Midbrain (tissue), 1 donor: ENCODE measurements at regions not wholly inside any gene's neighbourhood (a gene's known extent, or its start where the extent isn't known, plus 50 kb on each side); places are given as distances from the start of the nearest gene placed in this dataset.
A peak's percentile ranks its signal among the peaks of the same experiment; 100 is the strongest.

Experiments used
- DNase-seq: peaks from one replicate; lab custom pipeline; 2025; lab: John Stamatoyannopoulos, UW

DNA sequence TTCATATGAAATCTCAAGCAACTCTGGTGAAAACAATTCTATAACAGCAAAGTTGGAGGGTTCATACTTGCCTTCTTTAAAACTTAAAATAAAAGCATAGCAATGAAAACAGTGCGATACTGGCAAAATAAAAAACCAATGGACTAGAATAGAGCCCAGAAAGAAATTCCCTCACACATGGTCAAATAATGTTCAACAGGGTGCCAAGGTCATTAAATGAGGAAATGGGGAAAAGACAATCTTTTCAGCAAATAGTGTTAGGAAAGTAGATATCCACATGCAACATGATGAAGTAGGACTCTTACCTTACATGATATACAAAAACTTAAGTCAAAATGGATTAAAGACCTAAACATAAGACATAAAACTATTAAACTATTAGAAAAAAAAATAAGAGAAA is 970.2 kb upstream of the AGA start:
- no peak for DNase-seq

DNA sequence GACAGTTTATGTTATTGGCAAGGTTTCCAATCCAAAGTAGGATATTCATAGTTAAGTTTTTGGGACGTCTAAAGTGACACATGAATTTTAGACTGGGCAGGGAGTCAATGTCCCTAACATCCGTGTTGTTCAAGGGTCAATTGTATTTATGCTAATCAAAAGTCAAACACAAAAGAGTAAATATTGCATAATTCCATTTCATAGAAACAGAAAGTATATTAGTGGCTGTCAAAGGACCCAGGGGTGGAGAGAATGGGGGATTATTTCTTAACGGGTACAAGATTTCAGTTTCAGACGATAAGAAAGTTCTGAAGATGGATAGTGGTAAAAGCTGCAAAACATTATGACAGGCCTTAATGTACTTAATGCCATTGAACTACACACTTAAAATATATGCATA is 971.8 kb upstream of the AGA start:
- no peak for DNase-seq

DNA sequence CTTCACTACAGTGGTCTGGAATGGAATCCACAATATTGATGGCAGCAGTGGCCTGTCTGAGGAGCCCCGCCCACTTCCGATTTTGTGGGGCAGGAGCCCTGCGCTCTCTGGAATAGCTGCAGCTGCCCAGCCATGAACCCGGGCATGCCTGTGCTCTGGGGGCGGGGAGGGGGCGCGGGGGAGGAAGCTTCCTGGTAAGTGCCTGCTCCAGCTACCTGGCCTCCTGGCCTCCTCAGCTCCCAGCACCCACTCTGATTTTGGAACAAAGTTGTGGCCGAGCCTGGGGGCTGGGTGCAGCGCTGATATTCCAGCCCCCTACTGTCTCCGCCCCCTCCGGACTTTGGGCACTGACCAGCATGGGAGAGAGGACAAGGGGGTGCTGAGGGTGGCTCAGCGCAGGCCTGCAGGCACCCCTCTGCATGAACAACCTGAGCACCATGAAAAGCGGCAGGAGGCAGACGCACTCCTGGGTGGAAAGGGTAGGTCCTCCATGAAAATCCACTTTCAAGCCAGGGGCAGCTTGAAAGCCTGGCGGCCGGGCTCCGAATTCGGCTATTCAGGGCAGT is 972.7 kb upstream of the AGA start:
- DNase-seq = no peak

DNA sequence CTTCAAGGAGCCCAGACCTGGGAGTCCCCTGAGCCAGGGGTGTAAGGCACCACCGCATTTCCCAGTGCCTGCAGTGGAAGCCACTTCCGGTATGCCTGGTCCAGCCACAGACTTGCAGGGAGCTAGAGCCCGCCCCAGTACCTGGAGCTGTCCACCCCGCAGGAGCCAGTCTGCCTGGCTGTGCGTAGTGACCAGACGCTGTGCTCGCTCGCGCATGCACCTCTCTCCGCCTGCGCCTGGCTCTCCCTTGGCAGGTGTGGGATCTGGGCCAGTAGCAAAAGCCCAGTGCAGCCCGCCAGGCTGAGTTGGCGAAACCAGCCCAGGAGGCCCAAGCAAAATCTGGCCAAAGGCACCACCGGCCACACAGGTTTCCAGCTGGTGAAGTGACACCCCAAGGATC is 973.7 kb upstream of the AGA start:
- DNase-seq = no peak

DNA sequence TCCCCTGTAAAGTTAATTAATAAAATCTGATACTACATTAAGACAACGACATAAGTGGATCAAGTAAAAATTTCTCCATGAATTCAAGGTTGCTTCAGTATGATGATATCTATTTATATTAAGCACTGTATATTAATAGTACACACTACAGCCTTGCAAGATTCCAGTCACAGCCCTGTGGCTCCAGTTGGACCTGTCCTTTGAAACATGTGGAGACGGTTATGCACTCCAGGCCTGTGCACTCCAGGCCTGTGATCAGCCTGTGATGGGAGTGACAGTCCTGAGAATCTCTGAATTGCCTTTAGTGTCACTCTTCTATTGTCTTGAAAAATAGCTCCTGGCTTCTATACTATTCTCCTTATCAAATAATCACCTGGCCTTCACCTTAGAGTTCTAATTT is 981.1 kb upstream of the AGA start:
- DNase-seq = no peak

DNA sequence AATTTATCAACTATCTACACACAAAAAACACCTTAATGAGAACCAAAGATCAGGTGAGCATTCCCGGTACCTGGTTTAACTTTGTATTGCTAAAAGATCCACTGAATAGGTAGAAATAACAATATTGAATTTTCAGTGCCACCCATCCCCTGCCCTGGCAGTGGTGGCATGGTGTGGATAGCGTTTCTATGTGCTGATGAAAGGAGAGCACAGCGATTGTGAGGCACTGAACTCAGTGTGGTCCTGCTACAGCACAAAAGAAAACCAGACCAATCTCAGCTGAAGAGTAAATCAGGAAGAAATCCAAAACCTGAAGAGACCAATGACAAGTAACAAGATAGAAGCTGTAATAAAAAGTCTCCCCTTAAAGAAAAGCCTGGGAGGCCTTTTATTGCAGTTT is 984.6 kb upstream of the AGA start:
- no peak for DNase-seq

DNA sequence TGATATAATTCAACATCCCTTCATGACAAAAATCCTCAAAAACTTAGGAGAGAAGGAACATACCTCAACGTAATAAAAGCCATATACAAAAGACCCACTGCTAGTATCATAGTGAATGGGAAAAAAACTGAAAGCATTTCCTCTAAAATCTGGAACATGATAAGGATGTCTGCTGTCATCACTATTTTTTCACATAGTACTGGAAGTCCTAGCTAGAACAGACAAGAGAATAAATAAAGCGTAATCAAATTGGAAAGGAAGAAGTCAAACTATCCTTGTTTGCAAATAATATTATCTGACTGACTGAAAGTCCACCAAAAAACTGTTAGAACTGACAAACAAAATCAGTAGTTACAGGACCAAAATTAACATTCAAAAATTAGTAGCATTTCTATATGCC is 985.4 kb upstream of the AGA start:
- no peak for DNase-seq

DNA sequence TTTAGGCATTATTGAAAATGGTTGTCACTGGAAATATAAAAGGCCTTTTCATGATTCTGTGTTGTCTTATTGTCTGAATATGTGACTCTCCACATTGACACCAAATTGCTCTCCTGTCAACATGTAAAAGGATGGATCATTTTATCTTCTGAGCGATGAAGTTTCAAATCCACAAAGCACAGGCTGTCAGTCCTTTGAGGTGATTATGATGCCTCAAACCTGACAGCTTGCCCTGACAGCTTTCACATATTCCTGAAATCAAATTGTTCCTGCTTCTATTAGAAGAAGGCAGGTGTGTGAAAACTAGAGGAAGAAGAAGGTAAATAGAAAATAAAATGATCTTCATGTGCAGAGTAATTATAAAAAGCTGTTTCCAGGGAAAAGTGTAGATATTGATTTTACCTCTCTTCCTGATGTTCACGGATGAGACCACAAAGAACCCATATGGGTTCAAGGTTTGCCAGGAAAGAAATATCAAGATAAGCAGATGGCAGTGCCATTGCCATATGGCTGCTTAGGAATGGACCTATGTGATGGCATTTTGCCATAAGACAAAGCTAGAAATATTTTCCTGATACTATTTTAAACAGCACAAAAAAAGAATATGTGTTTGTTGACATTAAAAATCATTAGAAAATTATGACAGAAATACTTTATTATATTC is 1006.3 kb upstream of the AGA start:
- no peak for DNase-seq

DNA sequence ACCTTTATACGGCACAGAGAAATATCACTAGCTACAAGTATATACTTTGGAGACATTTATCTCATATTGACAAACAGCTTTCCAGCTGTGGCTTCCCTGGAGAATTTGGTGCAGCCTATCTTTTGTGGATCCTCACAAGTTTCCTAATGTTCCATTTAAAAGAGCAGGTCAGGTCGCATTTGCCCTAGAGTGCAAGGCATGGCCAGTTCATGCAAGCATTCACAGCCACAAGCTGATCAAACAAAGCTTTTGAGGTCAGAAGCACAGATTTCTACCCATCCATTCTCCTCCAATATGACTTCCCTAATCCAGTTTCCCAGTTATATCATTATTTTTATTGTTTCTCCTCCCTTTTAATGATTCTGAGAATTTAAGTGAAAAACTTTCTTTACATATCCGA is 1008.4 kb upstream of the AGA start:
- no peak for DNase-seq

DNA sequence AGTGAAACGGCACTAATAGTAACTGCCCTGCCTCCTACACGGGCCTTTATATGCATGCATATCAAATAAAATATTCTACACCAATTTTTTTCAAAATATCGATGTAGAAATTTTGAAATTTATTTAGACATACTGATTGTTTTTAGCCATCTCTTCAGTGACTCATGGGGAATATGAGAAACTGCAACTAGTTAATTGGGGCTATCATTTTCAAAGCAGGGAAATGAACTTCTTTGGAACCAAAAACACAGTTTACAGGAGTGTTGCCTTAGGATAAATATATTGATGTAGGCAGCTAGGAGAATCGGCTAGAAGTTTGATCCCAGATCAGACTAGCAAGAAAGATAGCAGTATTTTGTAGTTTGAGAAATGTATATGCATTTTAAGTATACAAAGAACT is 1010.8 kb upstream of the AGA start:
- DNase-seq = no peak

DNA sequence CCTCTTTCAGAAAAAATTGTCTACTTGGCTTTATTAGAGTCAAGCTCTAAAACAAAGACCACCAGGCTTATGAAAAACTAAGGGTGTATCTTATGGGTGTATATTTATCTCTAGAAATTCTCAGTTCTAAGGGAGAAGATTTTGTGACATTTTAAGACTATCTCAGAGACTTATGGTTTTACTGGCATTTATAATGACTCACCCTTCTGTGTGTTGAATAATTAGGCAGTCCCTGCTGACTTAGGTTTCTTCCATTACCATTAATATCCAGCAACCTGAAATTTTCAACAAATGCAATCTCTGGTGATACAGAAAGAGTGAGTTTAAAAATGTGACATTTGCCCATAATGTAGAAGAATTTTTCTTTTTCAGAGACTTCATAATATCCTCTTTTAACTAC is 1015.0 kb upstream of the AGA start:
- DNase-seq = no peak

DNA sequence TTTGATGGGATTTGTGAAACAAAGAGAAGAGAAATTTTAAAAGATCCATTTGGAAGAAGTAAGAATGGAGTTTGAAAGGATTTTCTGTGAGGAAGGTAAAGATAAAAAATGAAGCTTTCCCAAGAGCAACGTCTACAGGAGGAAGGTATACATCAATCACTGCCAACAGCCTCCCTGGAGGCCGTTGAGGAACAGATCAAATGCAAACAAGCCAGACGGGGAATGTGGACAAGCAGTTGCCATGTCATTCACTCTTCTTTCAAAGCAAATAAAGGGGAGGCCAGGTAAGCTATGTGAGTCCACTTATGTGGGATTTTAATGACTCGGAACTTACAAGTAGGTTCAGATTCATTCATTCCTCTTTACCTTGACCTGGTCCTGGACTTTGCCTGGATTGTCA is 1020.5 kb upstream of the AGA start:
- DNase-seq = no peak

DNA sequence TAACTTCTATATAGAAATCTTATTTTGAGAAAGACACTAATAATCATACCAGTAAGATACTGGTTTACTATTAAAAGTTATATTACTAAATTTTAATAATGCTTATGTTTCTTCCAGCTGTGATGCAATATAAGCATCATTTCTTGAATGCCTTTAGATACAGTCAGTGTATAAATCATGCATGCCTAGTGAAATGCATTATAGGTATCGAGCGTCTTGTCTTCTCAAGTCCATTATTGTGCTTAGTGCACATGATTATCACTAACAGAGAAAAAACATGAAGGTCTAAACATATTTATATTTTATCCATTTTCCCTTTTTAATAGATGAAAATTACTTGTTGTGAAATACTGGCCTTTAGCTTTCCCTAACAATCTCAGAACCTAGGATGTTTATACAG is 1021.5 kb upstream of the AGA start:
- no peak for DNase-seq

DNA sequence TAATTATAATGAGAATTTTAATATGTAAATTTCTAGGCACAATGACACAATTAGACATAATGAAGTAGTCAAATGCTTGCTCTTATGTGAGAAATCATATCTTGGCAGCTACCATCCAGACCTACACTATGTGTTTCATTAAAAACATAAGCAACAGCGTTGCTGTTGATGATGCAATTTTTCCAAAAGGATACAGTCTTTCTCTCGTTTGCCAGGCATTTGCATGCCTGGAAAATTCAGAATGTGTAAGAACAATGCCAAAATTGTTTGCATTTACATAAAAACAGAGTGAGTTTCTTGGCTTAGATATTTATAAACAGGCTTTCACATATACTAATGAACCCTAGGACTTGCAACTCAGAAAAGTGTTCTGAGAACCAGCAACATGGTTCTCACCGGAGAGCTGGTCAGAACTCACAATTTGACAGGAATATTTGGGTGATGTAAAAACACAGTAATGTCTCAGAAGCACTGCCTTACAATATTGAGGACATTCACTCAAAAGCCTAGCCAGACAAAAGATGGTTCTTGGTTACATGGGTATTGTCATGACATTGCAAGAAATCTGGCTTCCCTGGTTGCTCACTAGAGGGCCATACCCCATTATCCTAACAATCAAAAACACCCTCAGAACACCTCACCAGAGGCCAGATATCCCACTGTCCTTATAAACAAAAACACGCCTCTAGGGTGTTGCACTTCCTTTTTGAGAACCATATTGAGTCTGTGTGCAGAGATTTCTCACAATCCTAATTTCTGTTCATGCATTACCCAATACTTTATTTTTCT is 1029.0 kb upstream of the AGA start:
- no peak for DNase-seq

DNA sequence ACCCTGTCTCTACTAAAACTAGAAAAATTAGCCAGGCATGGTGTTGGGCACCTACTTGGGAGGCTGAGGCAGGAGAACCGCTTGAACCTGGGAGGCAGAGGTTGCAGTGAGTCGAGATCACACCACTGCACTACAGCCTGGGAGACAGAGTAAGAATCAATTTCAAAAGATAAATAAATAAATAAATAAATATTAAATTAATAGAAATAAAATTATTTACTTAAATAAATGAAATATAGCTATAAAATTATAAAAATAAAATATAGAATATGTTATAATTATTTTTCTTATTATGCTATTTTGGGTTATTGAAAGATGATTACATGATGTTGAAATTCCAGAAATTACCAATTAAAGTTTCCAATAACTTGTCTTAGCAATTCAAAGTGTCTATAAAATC is 1029.8 kb upstream of the AGA start:
- DNase-seq = no peak

DNA sequence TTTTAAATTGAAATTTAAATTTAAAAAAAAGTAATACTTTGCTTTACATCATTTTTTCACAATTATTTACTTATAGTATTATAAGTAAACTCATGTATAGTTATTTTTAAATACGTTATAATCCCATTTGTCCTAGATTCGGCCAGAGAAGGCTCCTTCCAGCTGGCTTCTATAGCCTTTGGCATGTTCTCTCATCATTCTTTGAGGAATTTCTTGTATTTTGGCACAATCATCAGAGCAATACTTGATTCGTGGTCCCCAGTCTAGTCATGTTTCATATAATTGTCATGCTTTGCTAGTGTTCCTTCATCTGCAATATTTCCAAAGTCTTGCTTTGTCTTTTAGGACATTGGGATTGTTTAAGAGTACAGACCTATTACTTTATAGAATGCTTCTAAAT is 1037.9 kb upstream of the AGA start:
- no peak for DNase-seq

DNA sequence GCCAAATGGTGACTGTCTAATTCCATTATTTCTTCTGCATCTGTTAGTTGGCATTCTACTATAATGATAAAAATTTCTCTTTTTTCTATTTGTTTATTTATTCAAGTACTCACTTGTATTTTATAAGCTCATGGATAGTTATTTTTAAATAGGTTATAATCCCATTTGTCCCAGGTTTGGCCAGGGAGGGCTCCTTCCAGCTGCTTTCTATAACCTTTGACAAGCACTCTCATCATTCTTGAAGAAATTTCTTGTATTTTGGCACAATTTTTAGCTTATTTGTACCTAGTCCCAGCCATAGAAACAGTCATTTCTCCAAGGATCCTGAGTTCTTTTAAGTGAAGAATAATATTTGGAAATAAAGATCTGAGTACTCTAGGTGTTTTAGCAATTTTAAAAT is 1038.6 kb upstream of the AGA start:
- no peak for DNase-seq

DNA sequence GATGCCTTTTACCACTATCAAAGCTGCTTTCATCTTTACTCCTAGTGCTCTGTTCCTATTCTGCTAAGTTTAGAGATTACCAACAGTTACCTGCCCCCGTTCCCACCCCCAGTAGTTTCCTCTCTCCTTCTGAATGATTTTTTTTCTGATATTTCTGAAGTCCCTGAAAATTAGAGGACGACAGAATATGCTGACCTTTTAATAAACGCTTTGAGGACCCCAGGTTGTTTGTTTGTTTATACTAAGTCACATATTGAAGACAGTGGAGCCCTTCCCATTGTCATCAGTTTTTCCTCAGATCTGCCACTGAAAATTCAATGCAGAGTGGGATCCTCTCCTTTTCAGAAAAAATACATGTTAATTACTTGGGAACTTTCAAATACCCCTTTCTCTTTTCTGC is 1039.3 kb upstream of the AGA start:
- DNase-seq = no peak

DNA sequence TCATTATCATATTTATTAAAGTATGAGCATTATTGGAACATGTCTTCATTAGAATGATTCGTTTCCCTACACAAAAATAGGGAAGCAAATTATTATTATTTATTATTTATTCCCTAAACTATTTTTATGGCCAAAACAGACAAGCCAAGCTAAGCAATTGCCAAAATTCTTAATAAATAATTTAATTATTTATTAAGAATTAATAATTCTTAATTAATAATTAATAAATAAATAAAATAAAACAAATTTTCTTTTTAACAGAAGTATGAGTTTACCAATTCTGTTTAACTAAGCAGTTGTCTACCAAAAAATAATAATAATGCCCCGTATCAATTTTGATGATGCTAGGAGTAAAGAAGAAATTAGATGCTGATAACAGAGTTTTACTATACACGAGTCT is 1080.8 kb upstream of the AGA start:
- no peak for DNase-seq

DNA sequence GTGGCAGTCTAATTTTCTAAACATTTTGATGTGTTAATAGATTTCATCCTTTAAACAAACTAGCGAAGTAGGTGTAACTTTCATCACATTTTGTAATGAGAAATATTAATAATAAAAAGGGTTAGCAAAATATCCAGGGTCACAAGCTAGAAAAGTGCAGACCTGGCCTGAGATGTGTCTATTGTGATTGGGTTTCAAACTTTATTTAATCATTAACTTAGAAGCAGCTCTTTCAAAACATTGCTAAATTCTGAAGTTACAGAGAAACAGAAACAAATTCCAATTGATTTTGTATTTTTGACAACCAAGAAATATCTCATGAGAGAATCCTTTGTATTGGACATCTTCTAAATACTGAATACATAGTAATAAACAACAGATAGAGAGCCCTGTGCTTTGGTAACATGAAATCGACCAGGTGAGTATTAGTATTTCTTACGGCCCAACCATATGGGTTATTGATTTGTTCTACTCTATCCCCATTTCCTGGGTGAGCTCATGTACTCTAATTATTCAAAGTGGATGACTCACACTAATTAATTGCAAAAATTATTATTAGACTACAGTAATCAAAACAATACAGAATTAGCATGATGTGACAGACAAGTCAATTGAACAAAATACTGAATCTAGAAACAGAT is 1093.8 kb upstream of the AGA start:
- no peak for DNase-seq

DNA sequence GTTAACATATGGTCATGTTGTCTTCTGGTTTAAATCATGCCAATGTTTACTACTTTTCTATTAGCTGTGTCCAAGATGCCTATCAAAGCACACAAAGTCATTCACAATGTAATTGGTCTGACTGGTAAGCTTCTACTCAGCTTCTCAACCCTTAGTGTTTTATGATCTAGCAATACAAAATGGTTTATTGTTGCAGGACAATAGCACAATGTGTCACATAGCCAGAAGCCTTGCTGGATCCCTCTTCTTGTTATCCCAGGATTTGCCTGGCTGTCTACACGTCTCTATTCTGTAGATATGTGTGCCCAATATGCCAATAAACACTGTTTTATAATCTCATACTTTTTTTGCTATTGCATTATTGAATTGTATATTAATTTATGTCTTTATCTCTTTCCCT is 1111.0 kb upstream of the AGA start:
- peak; percentile 18 for DNase-seq

DNA sequence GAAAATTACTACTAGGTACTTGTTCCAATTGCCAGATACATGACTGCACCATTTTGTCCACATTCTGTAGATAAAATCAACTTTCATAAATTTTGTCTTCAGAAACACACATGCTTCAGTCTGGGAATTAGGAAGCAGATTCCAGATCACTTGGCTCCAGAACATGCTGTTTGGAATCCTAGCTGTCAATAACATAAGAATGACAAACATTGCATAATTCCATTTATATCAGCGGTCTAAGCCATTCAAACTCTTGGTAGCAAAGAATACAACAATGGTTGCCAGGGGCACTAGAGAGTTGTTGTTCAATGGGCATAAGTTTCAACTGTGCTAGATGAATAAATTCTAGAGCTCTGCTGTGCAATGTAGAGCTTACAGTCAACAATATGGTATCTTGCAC is 1112.1 kb upstream of the AGA start:
- DNase-seq = no peak

DNA sequence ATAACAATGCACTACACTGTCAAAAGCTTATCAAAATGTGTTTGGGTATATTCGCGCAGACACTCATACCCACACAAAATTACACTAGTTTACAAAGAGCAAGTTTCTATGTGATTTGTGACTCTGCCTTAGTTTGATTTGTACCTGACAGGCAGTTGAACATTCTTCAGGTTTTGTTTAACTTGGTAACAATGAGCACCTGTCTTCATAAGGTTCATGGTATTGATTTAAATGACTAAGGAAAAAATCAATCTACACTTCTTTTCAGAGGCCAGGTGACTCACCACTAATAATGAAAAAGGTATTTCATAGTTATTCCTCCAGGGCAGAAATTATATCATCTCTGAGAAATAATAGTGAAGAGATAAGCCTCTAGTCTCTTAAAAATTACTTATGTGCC is 1114.6 kb upstream of the AGA start:
- no peak for DNase-seq
